ENCODE measurements at regions not wholly inside any gene's neighbourhood (a gene's known extent, or its start where the extent isn't known, plus 50 kb on each side); places are given as distances from the start of the nearest gene placed in this dataset.

- CTCF ChIA-PET, result no interaction called here
Measured at GRCh38 chr10:44573821-44574220, 188.9 kb upstream of the CXCL12 start.

DNA sequence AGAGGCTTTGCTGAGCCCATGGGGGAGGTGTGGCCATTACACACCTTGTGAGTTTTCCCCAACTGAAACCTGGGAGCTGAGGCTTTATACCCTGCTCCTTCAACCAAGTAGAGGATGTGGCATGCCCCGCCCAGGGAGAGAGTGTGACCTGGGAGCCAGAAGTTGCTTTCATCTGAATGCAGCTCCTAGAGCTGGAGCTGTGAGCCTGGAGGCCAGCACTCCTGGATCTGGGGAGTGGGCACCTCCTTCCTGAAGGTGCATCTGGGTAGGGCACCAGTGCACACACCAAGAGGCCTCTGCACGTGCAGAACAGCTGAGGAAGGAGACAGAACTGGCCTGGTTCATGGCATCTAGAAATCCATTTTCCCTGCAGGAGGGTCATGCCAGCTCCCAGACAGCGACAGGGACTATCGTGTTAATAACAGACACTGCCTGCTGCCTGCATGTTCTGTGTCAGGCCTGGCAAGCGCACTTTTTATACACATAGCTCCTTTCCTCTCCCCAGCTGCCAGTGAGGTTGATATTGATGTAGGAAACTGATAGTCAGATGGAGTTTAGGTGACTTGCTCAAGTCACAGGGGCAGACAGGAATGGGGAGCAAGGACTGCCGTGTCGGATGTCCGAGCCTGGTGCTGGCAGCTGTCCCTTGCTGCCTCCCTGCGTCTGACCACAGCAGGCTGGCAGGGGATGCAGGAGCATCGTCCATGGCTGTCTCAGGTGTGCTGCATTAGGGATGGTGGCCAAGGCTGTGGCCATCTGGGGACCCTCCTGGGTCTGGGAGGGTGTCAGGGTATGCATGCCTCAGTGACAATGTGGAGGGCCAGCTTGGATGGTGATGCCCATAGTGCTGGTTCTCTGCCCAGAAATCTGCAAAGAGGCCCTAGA, 189.9 kb upstream of the CXCL12 start:
- no peaks in the 10 kb centered on the region for H3K9me3 ChIP-seq (ENCODE audit: insufficient read depth, low read depth)
- H4K20me1 ChIP-seq (ENCODE audit: insufficient read depth), result no peaks in the 10 kb centered on the region
- no peaks in the 10 kb centered on the region for H3K36me3 ChIP-seq (ENCODE audit: low read depth)
- BruUV-seq (replicated peaks), result no TSS peak
- no peaks in the 10 kb centered on the region for H3K9me2 ChIP-seq (ENCODE audit: insufficient read depth)
- no peak for DNase-seq
- no peak overlapping the region for H3K4me3 ChIP-seq
- POLR2A ChIA-PET (ENCODE audit: unreplicated experiment), result no interaction called here
- intact Hi-C loops (cut with micrococcal nuclease; ENCODE audit: unreplicated experiment), result no loop called here
- H3K4me2 ChIP-seq, result no peak overlapping the region
- H2AFZ ChIP-seq, result no peak overlapping the region
- H3K27me3 ChIP-seq (ENCODE audit: insufficient read depth, low read depth), result peaks cover 37% of the 10 kb centered on the region
- no peaks in the 10 kb centered on the region for H3K79me2 ChIP-seq (ENCODE audit: low read depth)
- H3F3A ChIP-seq (ENCODE audit: insufficient read depth, low read depth), result no peaks in the 10 kb centered on the region
- H3K27ac ChIP-seq, result no peak overlapping the region
- no peaks in the 10 kb centered on the region for H3K4me1 ChIP-seq (replicated peaks; ENCODE audit: insufficient read depth)
- CTCF ChIA-PET, result no interaction called here
- TF ChIP-seq EZH2 (IDR thresholded peaks at IDR 0.05; ENCODE audit: low read depth), result no peak
- TF ChIP-seq, protein P1, sequence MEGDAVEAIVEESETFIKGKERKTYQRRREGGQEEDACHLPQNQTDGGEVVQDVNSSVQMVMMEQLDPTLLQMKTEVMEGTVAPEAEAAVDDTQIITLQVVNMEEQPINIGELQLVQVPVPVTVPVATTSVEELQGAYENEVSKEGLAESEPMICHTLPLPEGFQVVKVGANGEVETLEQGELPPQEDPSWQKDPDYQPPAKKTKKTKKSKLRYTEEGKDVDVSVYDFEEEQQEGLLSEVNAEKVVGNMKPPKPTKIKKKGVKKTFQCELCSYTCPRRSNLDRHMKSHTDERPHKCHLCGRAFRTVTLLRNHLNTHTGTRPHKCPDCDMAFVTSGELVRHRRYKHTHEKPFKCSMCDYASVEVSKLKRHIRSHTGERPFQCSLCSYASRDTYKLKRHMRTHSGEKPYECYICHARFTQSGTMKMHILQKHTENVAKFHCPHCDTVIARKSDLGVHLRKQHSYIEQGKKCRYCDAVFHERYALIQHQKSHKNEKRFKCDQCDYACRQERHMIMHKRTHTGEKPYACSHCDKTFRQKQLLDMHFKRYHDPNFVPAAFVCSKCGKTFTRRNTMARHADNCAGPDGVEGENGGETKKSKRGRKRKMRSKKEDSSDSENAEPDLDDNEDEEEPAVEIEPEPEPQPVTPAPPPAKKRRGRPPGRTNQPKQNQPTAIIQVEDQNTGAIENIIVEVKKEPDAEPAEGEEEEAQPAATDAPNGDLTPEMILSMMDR (conservative IDR thresholded peaks at IDR 0.05), result no peak

More at GRCh38 chr10:44573821-44574220, 188.9 kb upstream of the CXCL12 start:
- H3K9me3 ChIP-seq (ENCODE audit: insufficient read depth, low read depth), result no peaks in the 10 kb centered on the region
- intact Hi-C loops (cut with micrococcal nuclease; ENCODE audit: unreplicated experiment), result no loop called here
- H3K79me2 ChIP-seq (ENCODE audit: low read depth), result no peaks in the 10 kb centered on the region
- H3K4me3 ChIP-seq, result no peak overlapping the region
- H3K9me2 ChIP-seq (ENCODE audit: insufficient read depth), result no peaks in the 10 kb centered on the region
- no peak for TF ChIP-seq EZH2 (IDR thresholded peaks at IDR 0.05; ENCODE audit: low read depth)
- TF ChIP-seq, protein P1 (conservative IDR thresholded peaks at IDR 0.05), result no peak
- DNase-seq, result no peak
- no peaks in the 10 kb centered on the region for H3K36me3 ChIP-seq (ENCODE audit: low read depth)
- H3K4me2 ChIP-seq, result no peak overlapping the region
- POLR2A ChIA-PET (ENCODE audit: unreplicated experiment), result no interaction called here
- no peaks in the 10 kb centered on the region for H4K20me1 ChIP-seq (ENCODE audit: insufficient read depth)
- H3K4me1 ChIP-seq (replicated peaks; ENCODE audit: insufficient read depth), result no peaks in the 10 kb centered on the region
- no peak overlapping the region for H3K27ac ChIP-seq
- H3F3A ChIP-seq (ENCODE audit: insufficient read depth, low read depth), result no peaks in the 10 kb centered on the region
- H2AFZ ChIP-seq, result no peak overlapping the region
- no TSS peak for BruUV-seq (replicated peaks)
- H3K27me3 ChIP-seq (ENCODE audit: insufficient read depth, low read depth), result peaks cover 40% of the 10 kb centered on the region

- Histone ChIP-seq H3K4me1 (replicated peaks; ENCODE audit: insufficient read depth) (no peaks in the 10 kb centered on the region), H3K27me3 (ENCODE audit: insufficient read depth, low read depth) (peaks cover 28% of the 10 kb centered on the region), H3K9me2 (ENCODE audit: insufficient read depth) (no peaks in the 10 kb centered on the region), H3K27ac (no peak overlapping the region), H3K36me3 (ENCODE audit: low read depth) (no peaks in the 10 kb centered on the region), H4K20me1 (ENCODE audit: insufficient read depth) (no peaks in the 10 kb centered on the region), H3K4me2 (no peak overlapping the region), H3K79me2 (ENCODE audit: low read depth) (no peaks in the 10 kb centered on the region), H3F3A (ENCODE audit: insufficient read depth, low read depth) (no peaks in the 10 kb centered on the region), H3K9me3 (ENCODE audit: insufficient read depth, low read depth) (no peaks in the 10 kb centered on the region), H2AFZ (no peak overlapping the region), H3K4me3 (no peak overlapping the region)
- intact Hi-C loops (cut with micrococcal nuclease; ENCODE audit: unreplicated experiment), result no loop called here
- ChIA-PET CTCF (no interaction called here), POLR2A (ENCODE audit: unreplicated experiment) (no interaction called here)
- no peak for TF ChIP-seq EZH2 (IDR thresholded peaks at IDR 0.05; ENCODE audit: low read depth)
- TF ChIP-seq, protein P1 (conservative IDR thresholded peaks at IDR 0.05), result no peak
- no peak for DNase-seq
- no TSS peak for BruUV-seq (replicated peaks)
Measured at GRCh38 chr10:44575601-44576380, 190.9 kb upstream of the CXCL12 start.

Measured in PC-9 (cell line).